Caco-2 (cell line): ENCODE measurements at regions not wholly inside any gene's neighbourhood (a gene's known extent, or its start where the extent isn't known, plus 50 kb on each side); places are given as distances from the start of the nearest gene placed in this dataset.
A peak's percentile ranks its signal among the peaks of the same experiment; 100 is the strongest.

Source experiments
- BruUV-seq: library from RNA; stranded (reverse); fragments of 400-500 nt; replicated peaks from 2 replicates; lab custom pipeline; 2021; lab: Mats Ljungman, UMichigan
- CTCF ChIA-PET: fragments of 300-600 bp; sonication (Branson Sonifier 250); formaldehyde crosslinking; loops from one replicate; lab custom pipeline; 2022; ENCODE audit warnings: antibody characterized with exemption; lab: Charles Lee
- POLR2A ChIA-PET: fragments of 300-600 bp; sonication (Branson Sonifier 250); formaldehyde crosslinking; loops from one replicate; lab custom pipeline; 2022; ENCODE audit warnings: antibody characterized with exemption; lab: Charles Lee
- DNase-seq, 2 experiments: peaks; one replicate each; pipeline versions ENCODE4 v3.0.0 to v3.0.0-alpha.2; 2020 to 2022
- H3K27me3 ChIP-seq: replicated peaks from 2 replicates; pipeline ENCODE4 v1.6.0; 2011; ENCODE audit warnings: low read length; ENCODE audit not compliant: control insufficient read depth, insufficient read depth
- H3K36me3 ChIP-seq: 2 replicates; pipeline ENCODE4 v1.5.1; 2011; ENCODE audit warnings: low read length; ENCODE audit not compliant: control insufficient read depth, insufficient read depth
- H3K4me1 ChIP-seq: fragments of 250-450 bp; sonication (Bioruptor Pico); 2 replicates; pipeline ENCODE4 v1.5.1; 2020; ENCODE audit warnings: mild to moderate bottlenecking
- H3K4me3 ChIP-seq: 2 replicates; pipeline ENCODE4 v1.5.1; 2011; ENCODE audit warnings: low read depth, mild to moderate bottlenecking, control low read depth, low read length
- H3K9me3 ChIP-seq: fragments of 250-450 bp; sonication (Bioruptor Pico); 2 replicates; pipeline ENCODE4 v1.5.1; 2020; ENCODE audit warnings: mild to moderate bottlenecking, moderate library complexity
- H3K27ac Mint-ChIP-seq: one replicate; pipeline ENCODE4 v1.8.0; 2022; ENCODE audit warnings: mixed read lengths; ENCODE audit not compliant: unreplicated experiment
- H3K27me3 Mint-ChIP-seq: one replicate; pipeline ENCODE4 v1.8.0; 2022; ENCODE audit warnings: mixed read lengths; ENCODE audit not compliant: insufficient read depth, unreplicated experiment
- H3K36me3 Mint-ChIP-seq: one replicate; pipeline ENCODE4 v1.8.0; 2022; ENCODE audit warnings: mild to moderate bottlenecking, mixed read lengths; ENCODE audit not compliant: insufficient read depth, unreplicated experiment
- H3K4me1 Mint-ChIP-seq: one replicate; pipeline ENCODE4 v1.8.0; 2022; ENCODE audit warnings: low read depth, mixed read lengths; ENCODE audit not compliant: unreplicated experiment
- H3K4me3 Mint-ChIP-seq: one replicate; pipeline ENCODE4 v1.8.0; 2022; ENCODE audit warnings: mild to moderate bottlenecking, moderate library complexity, mixed read lengths; ENCODE audit not compliant: unreplicated experiment
- H3K9me3 Mint-ChIP-seq: one replicate; pipeline ENCODE4 v1.8.0; 2022; ENCODE audit warnings: mixed read lengths; ENCODE audit not compliant: unreplicated experiment
- intact Hi-C: fragments of 100-400 bp; cut with micrococcal nuclease; formaldehyde crosslinking; loops from one replicate; pipeline ENCODE4 v1.10.0; 2022; ENCODE audit not compliant: unreplicated experiment
- TF ChIP-seq, protein P1 (sequence below), 2 experiments: fragments of 200-600 bp in 1 of 2; IDR thresholded peaks; 1 replicate in 1 of 2; 2 replicates in 1 of 2; pipeline versions ENCODE4 v1.5.1 to v1.8.0; 2011 to 2022; ENCODE audit warnings: antibody characterized with exemption in 1 of 2, control low read depth in 1 of 2, inconsistent platforms in 1 of 2, low read depth in 1 of 2, low read length in 1 of 2, mild to moderate bottlenecking in 1 of 2, moderate library complexity in 1 of 2; ENCODE audit not compliant: insufficient read depth in 1 of 2, severe bottlenecking in 1 of 2, unreplicated experiment in 1 of 2

DNA sequence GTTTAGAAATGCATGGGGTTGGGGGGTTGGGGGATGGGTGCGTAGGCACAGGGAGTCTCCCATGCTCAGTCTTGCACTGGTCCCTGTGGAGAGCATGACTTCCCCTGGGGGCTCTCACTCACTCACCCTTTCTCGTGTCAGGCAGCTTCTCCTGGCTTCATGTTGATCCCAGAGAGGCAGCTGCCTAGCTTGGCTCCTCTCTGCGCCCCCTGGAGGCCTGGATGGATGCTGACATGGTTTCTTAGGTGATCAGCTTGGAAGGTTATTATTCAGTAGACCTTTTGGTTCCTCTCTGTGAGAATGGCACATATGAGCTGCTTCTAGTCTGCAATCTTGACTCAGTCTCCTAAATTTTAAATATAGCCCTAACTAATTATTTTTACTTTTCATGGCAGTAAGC is 109.3 kb upstream of the FAM83B start:
- TF ChIP-seq, protein P1, sequence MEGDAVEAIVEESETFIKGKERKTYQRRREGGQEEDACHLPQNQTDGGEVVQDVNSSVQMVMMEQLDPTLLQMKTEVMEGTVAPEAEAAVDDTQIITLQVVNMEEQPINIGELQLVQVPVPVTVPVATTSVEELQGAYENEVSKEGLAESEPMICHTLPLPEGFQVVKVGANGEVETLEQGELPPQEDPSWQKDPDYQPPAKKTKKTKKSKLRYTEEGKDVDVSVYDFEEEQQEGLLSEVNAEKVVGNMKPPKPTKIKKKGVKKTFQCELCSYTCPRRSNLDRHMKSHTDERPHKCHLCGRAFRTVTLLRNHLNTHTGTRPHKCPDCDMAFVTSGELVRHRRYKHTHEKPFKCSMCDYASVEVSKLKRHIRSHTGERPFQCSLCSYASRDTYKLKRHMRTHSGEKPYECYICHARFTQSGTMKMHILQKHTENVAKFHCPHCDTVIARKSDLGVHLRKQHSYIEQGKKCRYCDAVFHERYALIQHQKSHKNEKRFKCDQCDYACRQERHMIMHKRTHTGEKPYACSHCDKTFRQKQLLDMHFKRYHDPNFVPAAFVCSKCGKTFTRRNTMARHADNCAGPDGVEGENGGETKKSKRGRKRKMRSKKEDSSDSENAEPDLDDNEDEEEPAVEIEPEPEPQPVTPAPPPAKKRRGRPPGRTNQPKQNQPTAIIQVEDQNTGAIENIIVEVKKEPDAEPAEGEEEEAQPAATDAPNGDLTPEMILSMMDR (IDR thresholded peaks at IDR 0.05; ENCODE audit: insufficient read depth in 1 of 2, low read depth in 1 of 2, low read length in 1 of 2, severe bottlenecking in 1 of 2, unreplicated experiment in 1 of 2) = peak; percentile 23 to 33
- POLR2A ChIA-PET = no interaction called here
- H3K4me3 Mint-ChIP-seq = no peak overlapping the region
- H3K36me3 Mint-ChIP-seq = no peaks in the 10 kb centered on the region
- intact Hi-C loops = no loop called here
- DNase-seq = peak in 1 of 2 experiments; percentile 42
- H3K36me3 ChIP-seq = no peaks in the 10 kb centered on the region
- H3K4me3 ChIP-seq = no peak overlapping the region
- BruUV-seq = no TSS peak
- peaks cover 11% of the 10 kb centered on the region for H3K9me3 Mint-ChIP-seq
- no peaks in the 10 kb centered on the region for H3K27me3 ChIP-seq
- no peaks in the 10 kb centered on the region for H3K4me1 ChIP-seq
- no peaks in the 10 kb centered on the region for H3K27me3 Mint-ChIP-seq
- no peak overlapping the region for H3K27ac Mint-ChIP-seq
- H3K9me3 ChIP-seq = peaks cover 8% of the 10 kb centered on the region
- H3K4me1 Mint-ChIP-seq = no peaks in the 10 kb centered on the region
- CTCF ChIA-PET = interaction anchor here (1.6 kb wide), 1 partner anchor 20 kb away, joined by 5 read pairs; no protein-coding TSS in a partner anchor

- Mint-ChIP-seq H3K4me1 (no peaks in the 10 kb centered on the region), H3K9me3 (peaks cover 15% of the 10 kb centered on the region), H3K27me3 (no peaks in the 10 kb centered on the region), H3K27ac (no peak overlapping the region), H3K4me3 (no peak overlapping the region), H3K36me3 (no peaks in the 10 kb centered on the region)
- intact Hi-C loops = no loop called here
- no TSS peak for BruUV-seq
- H3K36me3 ChIP-seq = no peaks in the 10 kb centered on the region
- TF ChIP-seq, protein P1 (IDR thresholded peaks at IDR 0.05; ENCODE audit: insufficient read depth in 1 of 2, low read depth in 1 of 2, low read length in 1 of 2, severe bottlenecking in 1 of 2, unreplicated experiment in 1 of 2) = no peak
- no peaks in the 10 kb centered on the region for H3K27me3 ChIP-seq
- DNase-seq = no peak
- H3K9me3 ChIP-seq = peaks cover 6% of the 10 kb centered on the region; the same call in 1 of the 2 replicates
- ChIA-PET POLR2A (no interaction called here), CTCF (no interaction called here)
- no peak overlapping the region for H3K4me3 ChIP-seq
- no peaks in the 10 kb centered on the region for H3K4me1 ChIP-seq
Observed at GRCh38 chr6:54747955-54748354, 98.6 kb upstream of the FAM83B start.

DNA sequence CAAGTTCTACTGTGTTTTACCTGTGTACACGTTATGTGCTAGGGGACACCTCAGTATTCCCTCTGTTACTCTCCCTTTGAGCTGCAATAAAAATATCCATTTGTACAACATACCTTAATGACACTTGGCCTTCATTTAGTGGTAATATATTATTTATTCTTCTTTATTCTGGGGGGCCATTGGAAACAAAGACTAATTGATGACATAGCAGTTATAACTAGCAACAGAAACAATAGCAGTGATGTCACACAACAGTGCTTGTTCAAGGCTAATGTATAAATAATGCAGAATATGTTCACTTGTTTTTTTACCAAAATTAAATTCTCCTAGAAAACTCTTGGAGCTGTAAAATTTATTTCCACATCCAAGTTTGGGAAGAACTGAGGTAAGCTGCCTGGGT is 92.2 kb upstream of the FAM83B start:
- no peaks in the 10 kb centered on the region for H3K9me3 ChIP-seq
- TF ChIP-seq, protein P1 (IDR thresholded peaks at IDR 0.05; ENCODE audit: insufficient read depth in 1 of 2, low read depth in 1 of 2, low read length in 1 of 2, severe bottlenecking in 1 of 2, unreplicated experiment in 1 of 2) = no peak
- no peak overlapping the region for H3K4me3 ChIP-seq
- no peaks in the 10 kb centered on the region for H3K27me3 ChIP-seq
- no peak for DNase-seq
- ChIA-PET POLR2A (no interaction called here), CTCF (no interaction called here)
- no peaks in the 10 kb centered on the region; the same call in none of the 2 replicates for H3K4me1 ChIP-seq
- no peaks in the 10 kb centered on the region for H3K36me3 ChIP-seq
- BruUV-seq = no TSS peak
- no peak overlapping the region for H3K4me3 Mint-ChIP-seq
- H3K4me1 Mint-ChIP-seq = no peaks in the 10 kb centered on the region
- no peak overlapping the region for H3K27ac Mint-ChIP-seq
- H3K9me3 Mint-ChIP-seq = no peaks in the 10 kb centered on the region
- no peaks in the 10 kb centered on the region for H3K36me3 Mint-ChIP-seq
- no peaks in the 10 kb centered on the region for H3K27me3 Mint-ChIP-seq
- intact Hi-C loops = no loop called here
